ENCODE measurements at regions not wholly inside any gene's neighbourhood (a gene's known extent, or its start where the extent isn't known, plus 50 kb on each side); places are given as distances from the start of the nearest gene placed in this dataset.

DNA sequence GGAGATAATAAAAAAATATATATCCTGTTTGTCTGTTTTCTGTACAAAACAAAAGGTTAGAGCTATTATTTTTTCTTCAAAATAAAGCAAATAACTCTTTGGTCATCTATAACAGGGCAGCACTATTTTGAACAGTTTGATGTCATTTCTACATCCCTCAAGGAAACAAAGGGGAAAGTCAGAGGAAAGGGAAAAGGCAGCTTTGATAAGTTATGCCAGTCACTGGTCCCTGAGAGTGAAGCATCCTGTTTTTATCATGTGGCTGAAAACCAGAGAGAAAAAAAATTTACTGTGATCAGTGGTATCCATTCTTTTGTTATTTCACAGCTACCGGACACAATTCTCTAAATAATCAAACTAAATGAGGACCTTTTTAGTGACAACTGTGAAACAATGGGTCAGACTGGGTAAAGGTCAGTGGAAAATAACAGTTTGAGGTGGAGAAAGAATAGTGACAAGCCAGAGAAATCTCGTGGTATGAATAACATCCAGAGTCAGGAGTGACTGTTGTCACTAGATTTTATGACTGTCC lies 356.0 kb downstream of the HDGFL1 start:
- Histone ChIP-seq H3K9me3 (no peaks in the 10 kb centered on the region), H3K27ac (no peak overlapping the region), H3K4me3 (no peak overlapping the region), H3K4me1 (peaks cover 6% of the 10 kb centered on the region), H3K27me3 (no peaks in the 10 kb centered on the region), H3K36me3 (no peaks in the 10 kb centered on the region)
- 52% methylated on average over 2 of the region's 2 CpGs for WGBS
- TF ChIP-seq, protein P1, sequence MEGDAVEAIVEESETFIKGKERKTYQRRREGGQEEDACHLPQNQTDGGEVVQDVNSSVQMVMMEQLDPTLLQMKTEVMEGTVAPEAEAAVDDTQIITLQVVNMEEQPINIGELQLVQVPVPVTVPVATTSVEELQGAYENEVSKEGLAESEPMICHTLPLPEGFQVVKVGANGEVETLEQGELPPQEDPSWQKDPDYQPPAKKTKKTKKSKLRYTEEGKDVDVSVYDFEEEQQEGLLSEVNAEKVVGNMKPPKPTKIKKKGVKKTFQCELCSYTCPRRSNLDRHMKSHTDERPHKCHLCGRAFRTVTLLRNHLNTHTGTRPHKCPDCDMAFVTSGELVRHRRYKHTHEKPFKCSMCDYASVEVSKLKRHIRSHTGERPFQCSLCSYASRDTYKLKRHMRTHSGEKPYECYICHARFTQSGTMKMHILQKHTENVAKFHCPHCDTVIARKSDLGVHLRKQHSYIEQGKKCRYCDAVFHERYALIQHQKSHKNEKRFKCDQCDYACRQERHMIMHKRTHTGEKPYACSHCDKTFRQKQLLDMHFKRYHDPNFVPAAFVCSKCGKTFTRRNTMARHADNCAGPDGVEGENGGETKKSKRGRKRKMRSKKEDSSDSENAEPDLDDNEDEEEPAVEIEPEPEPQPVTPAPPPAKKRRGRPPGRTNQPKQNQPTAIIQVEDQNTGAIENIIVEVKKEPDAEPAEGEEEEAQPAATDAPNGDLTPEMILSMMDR (IDR thresholded peaks at IDR 0.05) = no peak
- TF ChIP-seq EP300 (IDR thresholded peaks at IDR 0.05) = no peak
- TF ChIP-seq POLR2AphosphoS5 (IDR thresholded peaks at IDR 0.05) = no peak
- TF ChIP-seq POLR2A (IDR thresholded peaks at IDR 0.05) = no peak
- no peak for DNase-seq (ENCODE audit: low spot score in 2 of 2)

DNA sequence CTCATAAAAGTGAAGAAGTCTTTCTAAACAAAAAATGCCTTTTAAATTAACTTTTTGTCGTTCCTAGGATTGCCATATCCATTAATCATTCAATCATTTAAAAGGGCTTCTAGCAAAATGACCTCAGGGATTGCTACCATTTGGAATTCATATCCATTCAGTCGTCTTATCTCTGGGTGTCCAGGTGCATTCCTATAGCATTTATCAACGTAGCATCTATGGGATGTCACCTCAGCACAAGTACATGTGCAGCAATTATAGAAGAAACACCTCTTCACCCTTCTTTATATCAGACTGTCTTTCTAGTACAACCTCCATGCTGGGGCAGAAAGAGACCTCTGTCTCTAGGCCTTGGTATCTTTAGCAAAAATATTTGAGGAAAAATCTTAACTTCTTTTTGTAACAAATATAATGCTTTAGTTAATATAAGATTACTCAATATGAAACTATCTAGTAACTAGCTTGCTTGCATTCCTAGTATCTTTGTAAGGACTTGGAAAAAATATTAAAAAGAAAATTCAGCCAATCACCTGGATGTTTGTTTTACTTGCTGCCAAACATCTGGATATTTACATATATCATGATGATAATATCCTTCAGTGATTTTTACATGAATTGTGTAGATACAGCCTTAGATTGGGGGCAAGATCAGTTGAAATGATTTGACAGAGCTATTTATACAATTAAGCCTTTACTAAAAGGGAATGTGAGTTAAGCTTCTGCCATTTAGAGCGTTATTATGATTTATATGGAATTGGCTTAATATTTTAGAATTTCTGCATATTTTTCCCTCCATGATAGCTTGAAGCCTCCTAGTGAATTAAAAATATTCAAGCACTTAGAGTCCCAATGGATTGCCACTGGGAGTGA lies 356.8 kb downstream of the HDGFL1 start:
- Histone ChIP-seq H3K27ac (no peak overlapping the region), H3K4me1 (peaks cover 6% of the 10 kb centered on the region), H3K36me3 (no peaks in the 10 kb centered on the region), H3K9me3 (no peaks in the 10 kb centered on the region), H3K4me3 (no peak overlapping the region), H3K27me3 (no peaks in the 10 kb centered on the region)
- 52% methylated on average over 4 of the region's 4 CpGs for WGBS
- TF ChIP-seq POLR2AphosphoS5 (IDR thresholded peaks at IDR 0.05) (no peak), POLR2A (IDR thresholded peaks at IDR 0.05) (no peak), EP300 (IDR thresholded peaks at IDR 0.05) (no peak)
- TF ChIP-seq, protein P1 (IDR thresholded peaks at IDR 0.05) = no peak
- no peak for DNase-seq (ENCODE audit: low spot score in 2 of 2)

DNA sequence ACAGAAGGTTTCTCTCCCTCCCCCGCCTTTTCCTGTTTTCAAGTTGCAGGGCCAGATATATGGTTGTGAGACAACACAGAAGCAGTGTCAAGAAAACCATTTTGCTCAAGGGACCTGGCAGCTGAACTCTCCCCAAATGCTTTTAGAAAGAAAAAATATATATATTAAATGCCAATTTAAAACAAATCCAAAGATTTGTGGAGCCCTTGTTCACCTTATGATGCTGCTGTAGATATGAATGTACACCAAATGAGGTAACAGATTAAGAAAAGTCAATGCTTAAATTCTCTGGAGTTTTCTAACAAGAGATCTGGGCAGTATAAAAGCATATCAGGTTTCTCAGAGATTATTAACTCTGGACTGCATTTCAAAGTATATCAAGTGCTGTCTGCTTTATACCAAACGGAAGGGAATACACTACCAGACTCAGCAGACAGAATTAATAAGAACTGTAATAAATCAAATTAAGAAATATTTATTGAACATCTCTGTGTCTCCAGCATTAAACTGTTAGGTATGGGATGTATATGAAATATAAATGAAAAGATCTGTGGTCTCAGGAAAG lies 357.5 kb downstream of the HDGFL1 start:
- H3K4me3 ChIP-seq = no peak overlapping the region
- H3K9me3 ChIP-seq = no peaks in the 10 kb centered on the region
- H3K27me3 ChIP-seq = no peaks in the 10 kb centered on the region
- TF ChIP-seq, protein P1 (IDR thresholded peaks at IDR 0.05) = no peak
- no peak for TF ChIP-seq POLR2A (IDR thresholded peaks at IDR 0.05)
- TF ChIP-seq EP300 (IDR thresholded peaks at IDR 0.05) = no peak
- no peak for TF ChIP-seq POLR2AphosphoS5 (IDR thresholded peaks at IDR 0.05)
- H3K27ac ChIP-seq = no peak overlapping the region
- no peaks in the 10 kb centered on the region for H3K36me3 ChIP-seq
- whole genome bisulfite sequencing = 90% methylated on average over 2 of the region's 2 CpGs
- peaks cover 6% of the 10 kb centered on the region for H3K4me1 ChIP-seq
- DNase-seq (ENCODE audit: low spot score in 2 of 2) = no peak

DNA sequence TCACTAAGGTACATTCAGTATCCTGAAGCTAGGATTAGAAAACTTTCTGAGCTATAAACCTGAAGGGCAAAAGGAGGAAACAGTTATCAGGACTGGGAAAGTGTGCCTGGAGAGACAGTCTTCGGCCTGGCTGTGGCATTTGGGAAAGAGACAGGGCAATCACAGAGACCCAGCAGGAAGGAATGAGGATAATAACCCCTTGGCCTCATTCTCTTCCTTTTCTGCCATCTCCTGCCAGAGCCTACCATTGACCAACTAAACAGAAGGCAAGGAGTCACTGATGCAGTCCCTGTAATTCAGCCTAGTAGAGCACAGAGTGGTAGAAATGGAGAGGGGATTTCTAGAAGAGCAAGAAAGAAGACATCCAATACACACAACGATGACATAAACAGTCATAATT lies 359.4 kb downstream of the HDGFL1 start:
- Histone ChIP-seq H3K9me3 (no peaks in the 10 kb centered on the region), H3K27ac (no peak overlapping the region), H3K27me3 (no peaks in the 10 kb centered on the region), H3K36me3 (no peaks in the 10 kb centered on the region), H3K4me3 (no peak overlapping the region), H3K4me1 (peaks cover 6% of the 10 kb centered on the region)
- TF ChIP-seq POLR2A (IDR thresholded peaks at IDR 0.05) = no peak
- TF ChIP-seq, protein P1 (IDR thresholded peaks at IDR 0.05) = no peak
- no peak for TF ChIP-seq POLR2AphosphoS5 (IDR thresholded peaks at IDR 0.05)
- TF ChIP-seq EP300 (IDR thresholded peaks at IDR 0.05) = no peak
- 56% methylated on average over 2 of the region's 2 CpGs for WGBS
- no peak for DNase-seq (ENCODE audit: low spot score in 2 of 2)

DNA sequence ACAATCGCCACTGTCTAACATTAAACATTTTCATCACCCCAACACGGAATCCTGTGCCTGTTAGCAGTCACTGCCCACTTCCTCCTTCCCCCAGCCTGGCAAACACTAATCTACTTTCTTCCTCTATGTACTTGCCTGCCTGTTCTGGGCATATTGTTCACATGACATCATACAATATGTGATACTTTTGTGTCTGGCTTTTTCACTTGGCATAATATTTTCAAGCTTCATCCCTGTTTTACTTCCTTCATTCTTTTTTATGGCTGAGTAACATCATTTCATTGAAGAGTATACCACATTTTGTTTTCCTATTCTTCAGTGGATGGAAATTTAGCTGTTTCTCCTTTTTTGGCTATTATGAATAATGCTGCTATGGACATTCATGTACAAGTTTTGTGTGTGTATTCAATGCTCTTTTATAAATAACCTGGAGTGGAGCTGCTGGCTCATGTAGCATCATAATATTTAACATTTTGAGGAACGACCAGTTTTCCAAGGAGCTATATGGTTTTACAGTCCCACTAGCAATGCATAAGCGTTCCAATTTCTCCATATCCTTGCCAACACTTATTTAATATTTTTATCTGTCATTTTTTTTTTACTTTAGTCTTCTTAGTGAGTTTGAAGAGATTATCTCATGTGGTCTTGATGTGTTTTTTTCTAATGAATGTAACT lies 360.1 kb downstream of the HDGFL1 start:
- DNase-seq (ENCODE audit: low spot score in 2 of 2) = no peak
- H3K27me3 ChIP-seq = no peaks in the 10 kb centered on the region
- no peak overlapping the region for H3K27ac ChIP-seq
- TF ChIP-seq POLR2AphosphoS5 (IDR thresholded peaks at IDR 0.05) = no peak
- TF ChIP-seq, protein P1 (IDR thresholded peaks at IDR 0.05) = no peak
- no peak for TF ChIP-seq EP300 (IDR thresholded peaks at IDR 0.05)
- H3K9me3 ChIP-seq = no peaks in the 10 kb centered on the region
- peaks cover 6% of the 10 kb centered on the region for H3K4me1 ChIP-seq
- H3K36me3 ChIP-seq = no peaks in the 10 kb centered on the region
- H3K4me3 ChIP-seq = no peak overlapping the region
- WGBS = 62% methylated on average over 4 of the region's 4 CpGs
